Activated naive CD4-positive, alpha-beta T cell treated with anti-CD3 and anti-CD28 coated beads, Interleukin-2, amount 50 U/mL, for 72 hours (primary cell): ENCODE measurements at regions not wholly inside any gene's neighbourhood (a gene's known extent, or its start where the extent isn't known, plus 50 kb on each side); places are given as distances from the start of the nearest gene placed in this dataset.

ENCODE experiments used
- ATAC-seq, 2 donors: fragments of 150-1000 bp; cut with Tn5 transposase; 2 replicates each; pipeline ENCODE4 v1.10.0; 2021; ENCODE audit warnings: mild to moderate bottlenecking in 2 of 2, moderate library complexity in 2 of 2
- DNase-seq, 2 donors: peaks; one replicate each; pipeline ENCODE4 v3.0.0; 2021 to 2022; ENCODE audit warnings: low spot score in 2 of 2
- H3K27ac Mint-ChIP-seq, 2 donors: one replicate each; pipeline ENCODE4 v1.8.0; 2022; ENCODE audit warnings: mild to moderate bottlenecking in 2 of 2, mixed read lengths in 2 of 2
- H3K36me3 Mint-ChIP-seq, 2 donors: one replicate each; pipeline ENCODE4 v1.8.0; 2022; ENCODE audit warnings: mixed read lengths in 2 of 2
- H3K9me3 Mint-ChIP-seq, 2 donors: one replicate each; pipeline ENCODE4 v1.8.0; 2022; ENCODE audit warnings: mixed read lengths in 2 of 2

DNA sequence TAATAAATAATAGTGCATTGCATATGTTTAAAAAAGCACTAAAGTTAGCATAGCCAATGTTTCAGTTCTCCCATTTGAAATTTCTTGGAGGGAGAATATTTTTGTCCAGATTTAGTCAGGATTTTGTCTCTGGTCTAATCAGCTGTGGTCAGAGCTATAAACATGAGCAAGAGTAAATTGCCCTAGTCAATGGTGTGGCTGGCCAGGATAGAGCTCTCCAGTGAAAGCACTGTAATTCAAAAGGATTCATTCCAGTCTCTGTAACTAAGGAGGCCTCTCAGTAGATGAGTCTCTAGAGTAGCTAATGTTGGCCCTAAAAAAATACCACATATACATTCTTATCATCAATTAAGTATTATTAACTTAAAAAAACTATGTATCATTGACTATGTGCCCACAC is 241.6 kb downstream of the CDCA7 start:
- ATAC-seq (no peak), DNase-seq (no peak)
- Mint-ChIP-seq H3K27ac (no peak overlapping the region), H3K36me3 (peaks cover 0 to 13% of the 10 kb centered on the region in 2 donors), H3K9me3 (peaks cover 11 to 17% of the 10 kb centered on the region in 2 donors)

DNA sequence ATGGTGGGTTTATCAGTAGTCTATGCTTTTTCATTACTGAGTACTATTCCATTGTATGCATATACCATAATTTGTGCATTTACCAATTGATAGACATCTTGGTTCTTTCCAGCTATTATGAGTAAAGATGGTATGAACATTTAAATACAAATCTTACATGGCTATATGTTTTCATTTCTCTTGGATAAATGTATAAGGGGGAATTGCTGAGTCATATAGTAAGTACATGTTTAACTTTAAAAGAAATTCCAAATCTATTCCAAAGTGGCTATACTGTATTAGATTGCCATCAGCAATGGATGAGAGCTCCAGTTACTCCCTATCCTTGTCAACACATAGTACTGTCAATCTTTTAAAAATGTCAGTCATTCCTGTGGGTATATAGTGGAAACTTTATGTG is 243.9 kb downstream of the CDCA7 start:
- Mint-ChIP-seq H3K9me3 (peaks cover 8 to 14% of the 10 kb centered on the region in 2 donors), H3K36me3 (peaks cover 0 to 7% of the 10 kb centered on the region in 2 donors), H3K27ac (no peak overlapping the region)
- ATAC-seq (no peak), DNase-seq (no peak)

DNA sequence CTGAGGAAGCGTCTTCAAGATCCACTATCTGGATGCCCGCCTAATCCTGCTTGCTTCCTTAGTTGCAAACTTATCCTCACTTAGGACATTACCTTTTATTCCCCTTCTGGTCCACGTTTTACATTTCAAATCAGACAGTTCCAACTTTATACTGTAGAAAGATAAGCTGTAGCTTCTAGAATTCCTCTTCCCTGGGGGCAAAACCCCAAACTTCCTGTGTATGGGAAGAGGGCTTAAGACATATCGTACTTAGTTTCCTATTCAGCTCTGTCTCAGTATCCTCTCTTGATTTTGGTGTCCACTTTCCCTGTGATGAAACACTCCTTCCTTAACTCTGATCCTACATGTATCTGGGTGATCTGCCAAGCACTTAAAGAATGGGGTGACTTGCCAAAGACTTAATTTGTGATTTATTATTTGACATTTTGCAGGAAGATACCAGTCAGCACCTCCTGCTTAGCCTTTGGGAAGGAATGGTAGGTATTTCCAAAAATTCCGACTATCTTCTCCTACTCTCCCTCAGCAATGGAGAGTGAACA is 245.2 kb downstream of the CDCA7 start:
- DNase-seq (no peak), ATAC-seq (no peak)
- Mint-ChIP-seq H3K36me3 (peaks cover 4 to 7% of the 10 kb centered on the region in 2 donors), H3K27ac (no peak overlapping the region), H3K9me3 (peaks cover 3 to 13% of the 10 kb centered on the region in 2 donors)

DNA sequence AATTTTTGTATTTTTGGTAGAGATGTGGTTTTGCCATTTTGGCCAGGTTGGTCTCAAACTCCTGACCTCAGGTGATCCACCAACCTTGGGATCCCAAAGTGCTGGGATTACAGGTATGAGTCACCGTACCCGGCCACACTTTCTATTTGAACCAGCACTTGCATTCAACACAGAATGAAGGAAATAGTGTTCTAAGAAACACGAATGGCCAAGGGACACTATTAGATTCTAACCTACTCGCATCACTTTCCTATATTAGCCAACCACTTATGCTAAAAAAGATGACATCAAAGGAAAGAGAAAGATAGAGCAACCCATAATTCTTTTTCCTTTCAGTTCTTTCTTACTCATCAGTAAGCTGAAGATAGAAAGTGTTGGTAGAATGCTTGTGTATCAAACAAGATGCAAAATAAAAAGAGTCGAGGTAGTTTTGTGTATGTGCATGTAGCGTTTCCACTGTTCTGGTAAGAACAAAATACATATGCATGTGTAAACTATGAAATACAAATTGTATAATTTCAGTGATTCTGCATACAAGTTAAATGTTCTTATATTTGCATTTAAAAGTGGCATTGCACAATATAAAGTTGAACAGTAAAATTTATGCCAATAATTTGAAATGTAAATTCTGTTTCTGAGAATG is 247.6 kb downstream of the CDCA7 start:
- H3K27ac Mint-ChIP-seq = no peak overlapping the region
- DNase-seq = no peak
- ATAC-seq = no peak
- H3K36me3 Mint-ChIP-seq = peaks cover 4 to 7% of the 10 kb centered on the region in 2 donors
- peaks cover 3 to 13% of the 10 kb centered on the region in 2 donors for H3K9me3 Mint-ChIP-seq

DNA sequence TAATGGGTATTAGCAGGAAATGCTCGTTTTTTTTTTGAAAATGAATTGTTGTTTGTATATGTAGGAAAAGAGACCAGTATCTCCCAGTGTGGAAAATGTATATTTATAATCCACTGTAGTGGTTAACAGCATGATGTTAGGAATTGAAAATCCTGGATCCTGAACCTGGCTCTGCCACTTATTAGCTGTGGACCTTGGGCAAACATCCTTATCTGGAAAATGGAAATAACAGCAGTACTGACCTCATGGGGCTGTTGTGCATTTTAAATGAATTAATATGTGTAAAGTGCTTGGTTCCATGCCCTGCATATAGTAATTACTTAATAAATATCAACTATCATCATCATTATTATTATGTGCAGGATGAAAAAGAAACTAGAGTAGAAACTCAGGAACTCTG is 251.3 kb downstream of the CDCA7 start:
- DNase-seq (no peak), ATAC-seq (no peak)
- Mint-ChIP-seq H3K9me3 (peaks cover 3 to 10% of the 10 kb centered on the region in 2 donors), H3K36me3 (peaks cover 0 to 4% of the 10 kb centered on the region in 2 donors), H3K27ac (no peak overlapping the region)

DNA sequence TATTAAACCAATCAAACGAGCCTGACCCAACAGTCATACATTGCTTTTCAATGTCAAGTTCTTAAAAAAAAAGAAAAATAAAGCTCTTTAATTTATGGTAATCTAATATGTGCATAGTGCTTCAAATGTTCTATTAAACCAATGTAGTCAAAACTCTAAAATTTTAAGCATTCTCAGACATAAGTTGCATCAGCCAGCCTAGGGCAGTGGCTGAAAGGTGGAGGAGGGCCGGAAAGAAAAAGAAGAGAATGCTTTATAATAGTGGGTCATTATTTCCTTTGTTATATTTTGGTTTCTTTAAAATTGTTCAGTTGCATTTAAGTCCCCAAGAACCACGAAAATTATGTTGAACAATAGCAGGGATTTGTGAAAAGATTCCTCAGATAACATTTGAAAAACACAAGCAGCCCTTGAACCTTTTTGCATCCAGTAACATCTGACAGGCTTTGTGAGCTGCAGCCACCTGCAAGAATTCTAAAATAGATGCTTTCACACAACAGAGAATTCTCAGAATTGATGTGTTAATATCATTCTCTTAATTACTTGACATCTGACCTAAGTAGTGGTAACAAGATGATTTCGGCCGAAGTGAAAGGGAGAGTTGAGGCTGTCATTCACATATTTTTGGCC is 252.1 kb downstream of the CDCA7 start:
- peaks cover 0 to 4% of the 10 kb centered on the region in 2 donors for H3K36me3 Mint-ChIP-seq
- DNase-seq (no peak), ATAC-seq (no peak)
- H3K27ac Mint-ChIP-seq = no peak overlapping the region
- H3K9me3 Mint-ChIP-seq = peaks cover 3 to 8% of the 10 kb centered on the region in 2 donors

DNA sequence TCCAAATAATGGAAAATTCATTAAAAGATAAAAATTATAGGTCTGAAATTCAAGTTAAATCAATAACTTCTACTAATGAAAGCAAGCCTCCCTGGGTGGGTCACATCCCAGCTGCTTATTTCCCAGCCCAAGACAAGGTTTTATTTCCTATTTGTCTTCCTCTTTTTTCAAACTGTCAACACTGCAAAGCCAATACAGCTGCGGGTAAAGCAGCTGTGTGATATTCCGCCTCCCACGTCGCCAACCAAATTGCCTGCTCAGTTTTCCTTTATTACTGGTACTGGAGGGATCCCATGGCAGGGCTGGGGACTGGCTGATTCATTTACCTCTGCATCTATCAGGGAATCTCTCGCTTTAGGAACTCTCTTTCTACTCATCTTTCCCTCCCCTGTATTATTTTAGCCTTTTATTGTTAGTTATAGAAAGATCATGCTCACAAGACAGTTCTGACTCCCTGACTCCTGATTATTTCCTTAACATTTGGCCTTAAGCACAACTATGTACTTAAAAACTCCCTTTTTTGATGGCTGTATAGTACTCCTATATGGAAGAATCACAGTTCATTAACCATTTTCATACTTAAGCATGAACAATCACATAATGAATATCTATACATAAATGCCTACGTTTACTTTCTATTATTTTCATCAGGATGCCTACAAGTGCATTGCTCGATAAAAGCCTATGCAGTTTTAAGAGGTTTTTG is 253.1 kb downstream of the CDCA7 start:
- Mint-ChIP-seq H3K9me3 (peaks cover 0 to 5% of the 10 kb centered on the region in 2 donors), H3K27ac (peak overlapping the region in 1 of 2 donors; percentile 10), H3K36me3 (peaks cover 0 to 4% of the 10 kb centered on the region in 2 donors)
- DNase-seq (no peak), ATAC-seq (no peak)

DNA sequence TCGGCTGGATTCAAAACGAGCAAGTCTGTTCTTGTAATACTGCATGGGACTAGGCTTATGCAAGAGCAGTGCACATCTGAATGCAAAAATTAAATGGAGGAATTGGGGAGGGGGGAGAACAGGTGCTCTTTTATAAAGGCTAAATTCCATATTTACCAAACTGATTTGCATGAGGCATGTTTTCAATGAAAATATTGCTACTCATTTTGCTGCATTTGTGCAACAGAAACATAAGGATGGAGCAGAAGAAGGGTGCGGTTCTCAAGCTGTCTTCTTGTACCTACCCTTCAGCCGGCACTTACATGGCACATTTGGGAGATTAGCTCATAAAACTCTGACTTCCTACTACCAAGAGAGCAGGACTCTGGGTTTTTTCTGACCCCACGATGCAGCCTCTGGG is 256.4 kb downstream of the CDCA7 start:
- Mint-ChIP-seq H3K9me3 (no peaks in the 10 kb centered on the region), H3K27ac (no peak overlapping the region), H3K36me3 (no peaks in the 10 kb centered on the region)
- ATAC-seq (no peak), DNase-seq (no peak)

DNA sequence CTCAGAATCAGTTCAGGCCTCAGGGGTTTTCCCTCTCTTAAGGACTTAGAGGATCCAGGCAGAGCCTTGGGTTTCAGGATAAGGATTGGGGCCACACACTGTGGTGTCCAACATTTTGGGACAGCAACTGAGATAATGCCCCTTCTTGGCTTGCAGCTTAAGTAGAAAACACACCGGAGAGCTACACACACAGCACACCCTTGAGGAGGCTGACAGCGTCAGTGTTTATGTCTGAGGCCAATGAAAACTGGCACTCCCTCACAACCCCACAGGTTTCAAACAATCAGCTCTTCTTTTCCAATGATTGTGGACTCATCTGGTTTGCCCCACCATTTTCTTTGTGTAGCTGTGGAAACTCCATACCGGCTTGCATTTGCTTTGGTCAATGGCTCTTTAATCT is 257.7 kb downstream of the CDCA7 start:
- DNase-seq (no peak), ATAC-seq (no peak)
- Mint-ChIP-seq H3K9me3 (no peaks in the 10 kb centered on the region), H3K27ac (no peak overlapping the region), H3K36me3 (no peaks in the 10 kb centered on the region)

DNA sequence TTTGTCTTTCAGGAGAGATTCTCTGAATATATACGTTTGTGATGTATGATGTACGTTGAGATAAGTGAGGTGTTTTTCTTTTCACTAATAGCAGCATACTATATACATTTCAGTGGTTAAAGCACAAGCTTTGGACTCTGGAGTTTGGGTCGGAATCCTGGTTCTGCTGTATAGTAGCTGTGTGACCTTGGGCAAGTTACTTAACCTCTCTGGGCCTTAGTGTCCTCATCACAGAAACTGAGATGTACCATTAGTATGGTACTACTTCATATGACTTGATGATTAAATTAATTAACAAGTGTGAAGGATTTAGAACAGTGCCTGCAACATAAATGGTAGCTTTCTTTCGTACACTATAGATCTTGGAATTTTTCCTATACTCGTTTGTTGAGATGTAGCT is 258.7 kb downstream of the CDCA7 start:
- no peak overlapping the region for H3K27ac Mint-ChIP-seq
- DNase-seq (no peak), ATAC-seq (no peak)
- no peaks in the 10 kb centered on the region for H3K9me3 Mint-ChIP-seq
- no peaks in the 10 kb centered on the region for H3K36me3 Mint-ChIP-seq

DNA sequence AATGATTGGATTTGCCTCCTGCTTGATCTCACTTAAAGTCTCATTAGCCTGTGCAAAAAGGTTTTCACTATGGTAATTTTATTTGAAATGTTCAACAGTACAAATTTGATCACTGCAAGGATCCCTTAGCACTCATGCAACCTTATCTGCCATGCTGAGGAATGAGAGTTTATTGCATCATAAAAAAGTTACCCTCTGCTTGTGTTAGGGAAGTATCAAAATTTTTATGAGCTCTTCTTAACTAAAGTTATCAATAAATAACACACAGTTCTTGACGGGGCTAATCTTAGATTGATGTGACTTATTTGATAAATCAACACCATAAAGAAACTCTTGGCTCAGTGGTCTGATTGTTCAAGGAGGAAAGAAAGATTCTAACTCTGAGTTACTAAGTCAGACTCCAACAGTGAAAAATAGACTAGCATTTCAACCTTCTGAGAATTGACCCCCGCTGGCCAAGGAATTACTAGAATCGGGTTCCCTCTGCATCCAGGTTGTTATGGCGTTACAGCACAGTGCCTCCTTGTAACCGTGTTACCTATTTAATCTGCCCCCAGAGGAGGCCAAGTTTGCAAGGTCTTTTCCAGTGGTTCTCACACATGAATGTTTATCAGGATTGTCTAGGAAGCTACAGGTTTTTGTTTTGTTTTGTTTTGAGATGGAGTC is 259.7 kb downstream of the CDCA7 start:
- Mint-ChIP-seq H3K27ac (no peak overlapping the region), H3K36me3 (no peaks in the 10 kb centered on the region), H3K9me3 (no peaks in the 10 kb centered on the region)
- DNase-seq = no peak
- no peak for ATAC-seq

DNA sequence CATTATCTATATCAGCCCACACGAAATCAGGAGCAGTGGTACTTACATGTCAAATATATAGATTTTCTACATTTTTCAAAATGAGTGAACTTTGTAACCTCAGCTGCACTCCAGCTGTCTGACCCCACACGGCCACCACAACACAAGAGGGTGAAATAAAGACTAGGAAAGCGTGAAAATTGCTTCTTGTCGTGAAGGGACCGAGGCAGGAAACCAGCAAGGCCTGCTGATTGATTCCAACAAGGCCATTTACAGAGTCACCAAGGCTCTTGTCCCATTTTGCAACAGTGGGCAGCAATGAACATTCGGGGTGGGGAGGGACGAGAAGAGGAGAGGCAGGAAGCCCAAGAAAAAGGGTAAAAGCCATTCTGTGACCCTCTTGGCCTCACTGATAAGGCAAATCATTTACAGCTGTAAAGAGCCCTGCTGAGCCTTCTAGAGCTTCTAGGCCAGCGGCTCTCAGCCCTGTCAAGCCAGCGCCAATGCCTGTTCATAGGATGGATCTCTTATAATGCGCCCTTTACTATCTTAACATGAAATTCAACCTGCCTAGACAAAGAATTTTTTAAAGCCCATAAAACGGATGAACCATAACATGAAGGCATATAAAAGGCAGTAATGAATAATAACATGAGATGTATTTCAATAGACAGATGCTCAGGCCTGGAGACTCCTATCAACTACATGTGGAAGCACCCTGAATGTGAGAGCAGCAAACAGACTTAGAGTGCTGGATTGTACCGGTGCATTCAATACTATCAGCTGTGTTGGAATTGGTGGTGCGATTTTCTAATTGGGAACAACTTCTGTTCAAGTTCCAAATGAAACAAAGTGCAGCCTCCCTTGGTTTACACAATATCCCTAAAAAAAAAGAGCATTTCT is 269.0 kb downstream of the CDCA7 start:
- Mint-ChIP-seq H3K36me3 (no peaks in the 10 kb centered on the region), H3K27ac (no peak overlapping the region), H3K9me3 (no peaks in the 10 kb centered on the region)
- no peak for DNase-seq
- ATAC-seq = no peak

DNA sequence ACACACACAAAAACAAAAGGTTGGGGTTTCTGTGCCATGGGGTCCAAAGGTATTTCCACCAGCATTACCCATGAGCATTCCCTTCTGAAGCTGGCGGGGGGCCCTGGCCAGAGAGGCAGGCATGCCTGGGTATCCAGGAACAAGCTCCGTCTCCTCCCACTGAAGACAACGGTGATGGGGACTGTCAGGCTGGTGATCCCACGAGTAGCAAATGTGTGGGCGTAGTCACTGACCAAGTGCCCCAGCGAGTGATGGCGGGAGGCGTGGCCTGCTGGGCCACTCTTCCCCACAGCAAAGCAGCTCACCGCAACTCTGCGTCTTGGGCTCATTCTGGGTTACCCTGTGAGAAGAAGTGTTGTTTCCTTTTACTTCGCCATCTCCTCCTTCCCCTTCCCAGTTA is 270.6 kb downstream of the CDCA7 start:
- Mint-ChIP-seq H3K27ac (no peak overlapping the region), H3K9me3 (no peaks in the 10 kb centered on the region), H3K36me3 (no peaks in the 10 kb centered on the region)
- no peak for DNase-seq
- ATAC-seq = no peak

DNA sequence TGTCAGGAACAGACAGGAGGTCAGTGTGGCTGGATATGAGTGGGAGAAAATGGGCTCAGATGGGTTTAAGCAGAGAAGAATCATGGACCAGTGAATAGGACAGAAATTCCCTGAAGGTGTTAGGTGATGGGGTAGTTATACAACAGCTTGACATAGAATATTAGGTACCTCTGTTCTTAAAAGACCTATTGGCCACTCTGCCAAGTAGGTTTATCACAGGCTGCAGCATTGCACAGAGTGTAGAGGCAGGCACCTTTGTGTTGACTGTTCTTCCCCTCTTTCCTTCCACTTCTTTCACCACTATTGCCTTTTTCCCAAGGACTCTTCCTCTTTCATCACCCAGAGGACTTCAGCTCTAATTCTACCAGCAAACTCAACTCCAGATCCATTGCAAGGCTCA is 274.4 kb downstream of the CDCA7 start:
- DNase-seq = no peak
- ATAC-seq = no peak
- H3K9me3 Mint-ChIP-seq = peaks cover 0 to 4% of the 10 kb centered on the region in 2 donors
- no peaks in the 10 kb centered on the region for H3K36me3 Mint-ChIP-seq
- H3K27ac Mint-ChIP-seq = no peak overlapping the region

DNA sequence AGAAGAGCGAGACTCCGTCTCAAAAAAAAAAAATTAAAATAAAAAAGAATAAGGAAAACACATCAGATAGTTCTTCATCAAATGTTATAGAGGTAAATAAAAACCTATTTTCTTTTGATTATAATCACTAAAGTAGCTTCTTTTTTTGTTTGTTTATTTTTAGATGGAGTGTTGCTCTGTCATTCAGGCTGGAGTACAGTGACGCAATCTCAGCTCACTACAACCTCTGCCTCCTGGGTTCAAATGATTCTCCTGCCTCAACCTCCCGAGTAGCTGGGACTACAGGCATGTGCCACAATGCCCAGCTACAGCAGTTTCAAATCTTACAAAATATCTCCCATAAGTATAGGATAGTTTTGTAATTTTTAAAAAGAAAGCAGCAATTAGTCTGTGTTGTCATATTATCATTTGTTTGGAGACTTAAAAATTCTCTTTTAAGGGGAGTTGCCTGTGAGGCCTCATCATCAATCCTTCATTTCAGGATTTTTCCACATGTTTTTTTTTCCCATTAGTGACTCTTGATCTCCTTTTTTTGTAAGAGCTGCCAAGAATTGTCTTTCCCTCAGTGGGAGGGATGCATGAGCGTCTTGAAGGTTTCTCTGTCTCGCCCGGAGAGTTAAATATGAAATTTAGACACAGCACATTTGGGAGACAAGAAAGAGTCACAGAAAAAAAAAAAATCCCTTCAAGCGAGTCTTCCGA is 275.9 kb downstream of the CDCA7 start:
- H3K9me3 Mint-ChIP-seq = peaks cover 0 to 4% of the 10 kb centered on the region in 2 donors
- no peak for ATAC-seq
- no peaks in the 10 kb centered on the region for H3K36me3 Mint-ChIP-seq
- no peak overlapping the region for H3K27ac Mint-ChIP-seq
- no peak for DNase-seq

DNA sequence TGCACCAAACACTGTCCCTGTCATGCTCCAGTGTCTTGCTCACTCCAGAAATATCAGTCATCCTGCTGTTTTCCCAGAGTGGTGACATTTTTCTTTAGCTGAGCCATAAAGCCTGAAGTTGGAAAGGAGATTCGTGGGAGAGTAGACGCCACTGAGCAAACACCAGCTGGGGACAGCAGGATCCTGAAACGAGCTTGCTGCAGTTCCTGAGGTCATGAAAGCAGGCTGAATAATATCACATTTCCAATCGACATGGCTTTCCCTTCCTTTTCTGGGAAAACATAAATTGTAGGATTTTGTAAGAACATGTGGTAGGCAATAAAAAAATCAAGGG is 276.4 kb downstream of the CDCA7 start:
- Mint-ChIP-seq H3K27ac (no peak overlapping the region), H3K36me3 (no peaks in the 10 kb centered on the region), H3K9me3 (peaks cover 0 to 4% of the 10 kb centered on the region in 2 donors)
- no peak for DNase-seq
- ATAC-seq = no peak
